ENCODE measurements at regions not wholly inside any gene's neighbourhood (a gene's known extent, or its start where the extent isn't known, plus 50 kb on each side); places are given as distances from the start of the nearest gene placed in this dataset.

- no peak overlapping the region for H3K4me3 ChIP-seq (ENCODE audit: low read depth, low read length)
- in situ Hi-C loops (cut with HindIII; ENCODE audit: low sequenced_read_pairs) = no loop called here
- DNase-seq (ENCODE audit: low read depth) = no peak
- no peak for TF ChIP-seq CTCF (IDR thresholded peaks at IDR 0.05; ENCODE audit: low read depth, low read length, missing control alignments)
These were observed 856.2 kb downstream of the BCL11B start for GRCh38 chr14:98415766-98416165.

GRCh38 chr14:98417001-98417400, 855.0 kb downstream of the BCL11B start:
- no peak overlapping the region for H3K4me3 ChIP-seq (ENCODE audit: low read depth, low read length)
- no peak for DNase-seq (ENCODE audit: low read depth)
- no peak for TF ChIP-seq CTCF (IDR thresholded peaks at IDR 0.05; ENCODE audit: low read depth, low read length, missing control alignments)
- in situ Hi-C loops (cut with HindIII; ENCODE audit: low sequenced_read_pairs) = no loop called here

- no peak for DNase-seq (ENCODE audit: low read depth)
- in situ Hi-C loops (cut with HindIII; ENCODE audit: low sequenced_read_pairs) = no loop called here
- TF ChIP-seq CTCF (IDR thresholded peaks at IDR 0.05; ENCODE audit: low read depth, low read length, missing control alignments) = no peak
- no peak overlapping the region for H3K4me3 ChIP-seq (ENCODE audit: low read depth, low read length)
These were observed 843.5 kb downstream of the BCL11B start for GRCh38 chr14:98428483-98428994.

GRCh38 chr14:98433436-98433835, 838.6 kb downstream of the BCL11B start:
- no peak overlapping the region for H3K4me3 ChIP-seq (ENCODE audit: low read depth, low read length)
- in situ Hi-C loops (cut with HindIII; ENCODE audit: low sequenced_read_pairs) = no loop called here
- TF ChIP-seq CTCF (IDR thresholded peaks at IDR 0.05; ENCODE audit: low read depth, low read length, missing control alignments) = no peak
- DNase-seq (ENCODE audit: low read depth) = no peak

- H3K4me3 ChIP-seq (ENCODE audit: low read depth, low read length) = no peak overlapping the region
- no peak for DNase-seq (ENCODE audit: low read depth)
- TF ChIP-seq CTCF (IDR thresholded peaks at IDR 0.05; ENCODE audit: low read depth, low read length, missing control alignments) = no peak
- in situ Hi-C loops (cut with HindIII; ENCODE audit: low sequenced_read_pairs) = no loop called here
These were observed 834.9 kb downstream of the BCL11B start for GRCh38 chr14:98437113-98437512.

GRCh38 chr14:98444077-98444476, 827.9 kb downstream of the BCL11B start:
- TF ChIP-seq CTCF (IDR thresholded peaks at IDR 0.05; ENCODE audit: low read depth, low read length, missing control alignments) = no peak
- no peak overlapping the region for H3K4me3 ChIP-seq (ENCODE audit: low read depth, low read length)
- in situ Hi-C loops (cut with HindIII; ENCODE audit: low sequenced_read_pairs) = no loop called here
- no peak for DNase-seq (ENCODE audit: low read depth)

- H3K4me3 ChIP-seq (ENCODE audit: low read depth, low read length) = no peak overlapping the region
- no peak for TF ChIP-seq CTCF (IDR thresholded peaks at IDR 0.05; ENCODE audit: low read depth, low read length, missing control alignments)
- no peak for DNase-seq (ENCODE audit: low read depth)
- in situ Hi-C loops (cut with HindIII; ENCODE audit: low sequenced_read_pairs) = no loop called here
These were observed 826.3 kb downstream of the BCL11B start for GRCh38 chr14:98445718-98446117.
